Esophagus muscularis mucosa (tissue), 4 donors: ENCODE measurements at regions not wholly inside any gene's neighbourhood (a gene's known extent, or its start where the extent isn't known, plus 50 kb on each side); places are given as distances from the start of the nearest gene placed in this dataset.
"Not testable (repeated sequence)": the region's sequence is repeated elsewhere in the genome, so short reads cannot be mapped to it uniquely, and the experiment has no call there.

Experiments used
- DNase-seq: peaks from one replicate; pipeline ENCODE4 v3.0.0-alpha.2; 2017; ENCODE audit errors: extremely low spot score
- H3K27ac ChIP-seq, 4 donors: fragments of 200-600 bp; sonication (generic); replicated peaks in 1 of 4; 1 replicate in 3 of 4; 2 replicates in 1 of 4; pipeline ENCODE4 v1.5.1; 2016 to 2019; ENCODE audit warnings: mild to moderate bottlenecking in 1 of 4
- H3K27me3 ChIP-seq, 4 donors: fragments of 200-600 bp; sonication (generic); one replicate each; pipeline versions ENCODE4 v1.5.1 to v1.6.0; 2016 to 2019
- H3K36me3 ChIP-seq, 4 donors: fragments of 200-600 bp; sonication (generic); one replicate each; pipeline ENCODE4 v1.5.1; 2016 to 2019
- H3K4me1 ChIP-seq, 4 donors: fragments of 200-600 bp; sonication (generic); one replicate each; pipeline ENCODE4 v1.5.1; 2016 to 2019
- H3K4me3 ChIP-seq, 4 donors: fragments of 200-600 bp; sonication (generic); 1 replicate in 2 of 4; 2 replicates in 2 of 4; pipeline ENCODE4 v1.5.1; 2016 to 2019; ENCODE audit warnings: mild to moderate bottlenecking in 4 of 4, moderate library complexity in 1 of 4
- H3K9me3 ChIP-seq, 4 donors: fragments of 200-600 bp; sonication (generic); 1 replicate in 3 of 4; 2 replicates in 1 of 4; pipeline ENCODE4 v1.5.1; 2016 to 2019
- EP300 ChIP-seq: sonication (generic); formaldehyde crosslinking; IDR thresholded peaks from one replicate; pipeline ENCODE4 v1.6.1; 2017; ENCODE audit warnings: antibody characterized with exemption
- POLR2A ChIP-seq: fragments of 450-650 bp; IDR thresholded peaks from one replicate; pipeline ENCODE4 v1.6.1; 2017; ENCODE audit warnings: antibody characterized with exemption, moderate library complexity, mild to moderate bottlenecking, low read depth
- POLR2AphosphoS5 ChIP-seq, 2 donors: sonication (generic); formaldehyde crosslinking; IDR thresholded peaks; one replicate each; pipeline ENCODE4 v1.6.1; 2017; ENCODE audit warnings: antibody characterized with exemption in 2 of 2
- WGBS: methylation state at CpG from one replicate; pipeline ENCODE4 v1.1.5; 2018; 5-methylcytosine and 5-hydroxymethylcytosine counted together
- intact Hi-C: fragments of 100-400 bp; cut with DNase I; formaldehyde crosslinking; loops from one replicate; pipeline ENCODE4 v1.15.1; 2023
- TF ChIP-seq, protein P1 (sequence below), 3 experiments: fragments of 200-600 bp in 2 of 3; fragments of 450-650 bp in 1 of 3; sonication (generic) in 2 of 3; IDR thresholded peaks; one replicate each; pipeline ENCODE4 v1.5.1; 2017 to 2019; ENCODE audit warnings: antibody characterized with exemption in 3 of 3, mild to moderate bottlenecking in 2 of 3, moderate library complexity in 1 of 3

DNA sequence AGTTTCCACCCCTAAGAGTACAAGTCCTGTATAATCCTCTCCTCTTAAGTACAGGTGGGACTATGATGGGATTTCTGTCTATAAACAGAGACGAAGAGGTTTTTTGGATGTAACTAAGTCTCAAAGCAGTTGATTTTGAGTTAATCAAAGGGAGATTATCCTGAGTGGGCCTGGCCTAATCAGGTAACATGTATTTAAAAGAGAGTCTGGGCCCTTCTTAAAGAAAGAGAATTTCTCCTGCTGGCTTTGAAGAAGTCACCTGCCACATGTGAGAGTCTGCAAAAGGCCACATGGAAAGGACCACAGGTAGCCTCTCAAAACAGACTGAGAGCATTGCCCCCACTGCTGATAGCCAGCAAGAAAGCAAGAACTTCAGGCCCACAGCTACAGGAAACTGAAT, 142.3 kb downstream of the IRX5 start:
- Histone ChIP-seq H3K36me3 (no peaks in the 10 kb centered on the region), H3K4me3 (no peak overlapping the region), H3K4me1 (no peaks in the 10 kb centered on the region), H3K9me3 (no peaks in the 10 kb centered on the region), H3K27ac (no peak overlapping the region), H3K27me3 (no peaks in the 10 kb centered on the region)
- TF ChIP-seq POLR2A (no peak), EP300 (no peak), POLR2AphosphoS5 (IDR thresholded peaks at IDR 0.05) (no peak)
- TF ChIP-seq, protein P1, sequence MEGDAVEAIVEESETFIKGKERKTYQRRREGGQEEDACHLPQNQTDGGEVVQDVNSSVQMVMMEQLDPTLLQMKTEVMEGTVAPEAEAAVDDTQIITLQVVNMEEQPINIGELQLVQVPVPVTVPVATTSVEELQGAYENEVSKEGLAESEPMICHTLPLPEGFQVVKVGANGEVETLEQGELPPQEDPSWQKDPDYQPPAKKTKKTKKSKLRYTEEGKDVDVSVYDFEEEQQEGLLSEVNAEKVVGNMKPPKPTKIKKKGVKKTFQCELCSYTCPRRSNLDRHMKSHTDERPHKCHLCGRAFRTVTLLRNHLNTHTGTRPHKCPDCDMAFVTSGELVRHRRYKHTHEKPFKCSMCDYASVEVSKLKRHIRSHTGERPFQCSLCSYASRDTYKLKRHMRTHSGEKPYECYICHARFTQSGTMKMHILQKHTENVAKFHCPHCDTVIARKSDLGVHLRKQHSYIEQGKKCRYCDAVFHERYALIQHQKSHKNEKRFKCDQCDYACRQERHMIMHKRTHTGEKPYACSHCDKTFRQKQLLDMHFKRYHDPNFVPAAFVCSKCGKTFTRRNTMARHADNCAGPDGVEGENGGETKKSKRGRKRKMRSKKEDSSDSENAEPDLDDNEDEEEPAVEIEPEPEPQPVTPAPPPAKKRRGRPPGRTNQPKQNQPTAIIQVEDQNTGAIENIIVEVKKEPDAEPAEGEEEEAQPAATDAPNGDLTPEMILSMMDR (IDR thresholded peaks at IDR 0.05): no peak
- DNase-seq: no peak
- intact Hi-C loops: no loop called here
- 100% methylated on average over 1 of the region's 1 CpG for WGBS

DNA sequence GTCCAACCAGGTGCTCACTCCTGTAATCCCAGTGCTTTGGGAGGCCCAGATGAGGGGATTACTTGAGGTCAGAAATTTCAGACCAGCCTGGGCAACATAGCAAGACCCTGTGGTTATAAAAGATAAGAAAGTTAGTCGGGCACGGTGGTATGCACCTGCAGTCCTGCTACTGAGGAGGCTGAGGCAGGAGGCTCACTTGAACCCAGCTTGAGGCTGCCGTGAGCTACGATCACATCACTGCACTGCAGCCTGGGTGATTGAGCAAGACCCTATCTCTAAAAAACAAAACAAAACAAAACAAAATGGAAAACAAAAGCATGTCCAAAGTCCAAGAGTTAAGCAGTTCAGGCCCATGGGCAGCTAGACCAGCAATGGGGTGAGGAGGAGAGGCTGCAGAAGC, 143.2 kb downstream of the IRX5 start:
- H3K4me1 ChIP-seq: no peaks in the 10 kb centered on the region
- TF ChIP-seq, protein P1 (IDR thresholded peaks at IDR 0.05): no peak
- TF ChIP-seq POLR2A (no peak), EP300 (no peak), POLR2AphosphoS5 (IDR thresholded peaks at IDR 0.05) (no peak)
- no peaks in the 10 kb centered on the region for H3K27me3 ChIP-seq
- H3K4me3 ChIP-seq: no peak overlapping the region
- no peak for DNase-seq
- no peaks in the 10 kb centered on the region for H3K9me3 ChIP-seq
- 95% methylated on average over 4 of the region's 4 CpGs for WGBS
- no peak overlapping the region for H3K27ac ChIP-seq
- intact Hi-C loops: no loop called here
- H3K36me3 ChIP-seq: no peaks in the 10 kb centered on the region

DNA sequence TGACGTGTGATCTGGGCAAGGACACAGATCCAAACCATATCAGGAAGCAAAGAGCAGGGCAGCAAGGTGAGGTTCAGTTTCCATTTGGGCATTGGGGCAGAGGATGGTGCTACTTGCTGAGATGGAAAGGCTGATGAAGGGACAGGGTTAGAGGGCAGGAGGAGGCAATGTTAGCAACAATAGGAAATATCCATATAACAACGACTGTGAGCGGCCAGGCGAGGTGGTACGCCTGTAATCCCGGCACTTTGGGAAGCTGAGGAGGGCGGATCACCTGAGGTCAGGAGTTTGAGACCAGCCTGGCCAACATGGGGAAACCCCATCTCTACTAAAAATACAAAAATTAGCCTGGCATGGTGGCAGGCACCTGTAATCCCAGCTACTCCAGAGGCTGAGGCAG, 144.5 kb downstream of the IRX5 start:
- H3K27me3 ChIP-seq, H3K27ac ChIP-seq, H3K4me1 ChIP-seq, H3K4me3 ChIP-seq, H3K36me3 ChIP-seq, H3K9me3 ChIP-seq, DNase-seq, intact Hi-C loops: not testable (repeated sequence)
- WGBS: 91% methylated on average over 7 of the region's 7 CpGs

DNA sequence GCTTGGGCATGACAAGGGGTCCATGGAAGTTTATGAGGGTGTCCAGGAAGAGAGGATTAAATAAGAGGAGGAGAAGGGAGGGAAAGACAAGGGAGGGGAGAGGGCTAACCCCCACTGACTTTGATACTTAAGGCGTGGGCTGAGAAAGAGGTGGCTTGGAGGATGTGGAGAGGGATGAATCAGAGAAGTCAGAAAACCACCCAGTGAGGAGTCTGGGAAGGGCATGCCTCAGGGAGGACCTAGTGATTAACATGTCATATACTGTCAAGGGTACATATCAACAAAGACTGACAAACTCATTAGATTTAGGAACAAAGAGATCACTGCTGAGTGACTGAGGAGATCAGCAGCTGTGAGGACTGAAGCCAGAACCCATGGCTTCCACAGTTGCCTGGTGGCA, 145.4 kb downstream of the IRX5 start:
- DNase-seq: no peak
- TF ChIP-seq POLR2A: no peak
- TF ChIP-seq, protein P1 (IDR thresholded peaks at IDR 0.05): no peak
- TF ChIP-seq POLR2AphosphoS5 (IDR thresholded peaks at IDR 0.05): no peak
- no peak for TF ChIP-seq EP300
- H3K4me1 ChIP-seq: no peaks in the 10 kb centered on the region
- H3K36me3 ChIP-seq: no peaks in the 10 kb centered on the region
- no peak overlapping the region for H3K27ac ChIP-seq
- H3K4me3 ChIP-seq: no peak overlapping the region
- intact Hi-C loops: no loop called here
- no peaks in the 10 kb centered on the region for H3K9me3 ChIP-seq
- no peaks in the 10 kb centered on the region for H3K27me3 ChIP-seq
- 84% methylated on average over 1 of the region's 1 CpG for WGBS

DNA sequence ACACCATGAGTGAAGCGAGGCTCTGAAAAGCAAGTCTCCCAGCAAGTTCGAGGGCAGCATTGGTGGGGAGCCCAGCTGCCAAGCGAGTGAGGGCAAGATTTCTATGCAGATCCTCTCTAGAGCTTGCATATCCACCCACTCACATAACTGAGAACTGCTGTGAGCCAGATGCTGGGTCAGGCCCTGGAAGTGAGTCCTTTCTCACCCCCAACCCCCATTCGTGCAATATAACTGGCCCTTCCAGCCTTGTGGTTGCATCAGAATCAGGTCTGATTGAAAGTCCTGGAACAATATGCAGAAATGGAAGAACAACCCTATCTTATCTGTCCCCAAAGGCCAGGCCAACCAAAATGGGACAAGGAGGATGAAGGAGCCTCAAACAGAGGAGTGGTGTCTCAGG, 146.6 kb downstream of the IRX5 start:
- Histone ChIP-seq H3K27ac (no peak overlapping the region), H3K4me3 (no peak overlapping the region), H3K9me3 (no peaks in the 10 kb centered on the region), H3K4me1 (no peaks in the 10 kb centered on the region), H3K27me3 (no peaks in the 10 kb centered on the region), H3K36me3 (no peaks in the 10 kb centered on the region)
- intact Hi-C loops: no loop called here
- TF ChIP-seq, protein P1 (IDR thresholded peaks at IDR 0.05): no peak
- TF ChIP-seq EP300 (no peak), POLR2AphosphoS5 (IDR thresholded peaks at IDR 0.05) (no peak), POLR2A (no peak)
- 84% methylated on average over 4 of the region's 4 CpGs for WGBS
- DNase-seq: no peak
